Colonic mucosa (tissue), 4 donors: ENCODE measurements at regions not wholly inside any gene's neighbourhood (a gene's known extent, or its start where the extent isn't known, plus 50 kb on each side); places are given as distances from the start of the nearest gene placed in this dataset.

Source experiments
- DNase-seq: peaks from one replicate; pipeline ENCODE4 v3.0.0-alpha.2; 2020
- H3K27ac ChIP-seq: fragments of 200-600 bp; one replicate; pipeline ENCODE4 v1.8.0; 2021
- H3K27me3 ChIP-seq: fragments of 200-600 bp; one replicate; pipeline ENCODE4 v1.8.0; 2021
- H3K36me3 ChIP-seq: fragments of 200-600 bp; one replicate; pipeline ENCODE4 v1.8.0; 2021
- H3K4me1 ChIP-seq: fragments of 200-600 bp; one replicate; pipeline ENCODE4 v1.8.0; 2021; ENCODE audit warnings: mild to moderate bottlenecking
- H3K4me3 ChIP-seq: fragments of 200-600 bp; one replicate; pipeline ENCODE4 v1.8.0; 2021
- H3K9ac ChIP-seq, 2 donors: one replicate each; pipeline ENCODE4 v1.7.0; 2013; ENCODE audit warnings: control low read depth in 2 of 2, low read depth in 2 of 2, low read length in 2 of 2
- H3K9me3 ChIP-seq: fragments of 200-600 bp; one replicate; pipeline ENCODE4 v1.8.0; 2021
- intact Hi-C: fragments of 100-400 bp; cut with DNase I; formaldehyde crosslinking; loops from one replicate; pipeline ENCODE4 v1.14.1; 2022
- TF ChIP-seq, protein P1 (sequence below): fragments of 200-600 bp; IDR thresholded peaks from one replicate; pipeline ENCODE4 v1.8.0; 2022; ENCODE audit warnings: antibody characterized with exemption, mild to moderate bottlenecking
- donor health status: healthy.
- donor health status: DM: no; HTN: no; CAD: no.
- donor health status: DM: no; HTN: no; CAD: no.

- Histone ChIP-seq H3K4me3 (no peak overlapping the region), H3K36me3 (no peaks in the 10 kb centered on the region), H3K9me3 (no peaks in the 10 kb centered on the region), H3K27ac (no peak overlapping the region), H3K9ac (no peak overlapping the region), H3K27me3 (no peaks in the 10 kb centered on the region), H3K4me1 (peaks cover 7% of the 10 kb centered on the region)
- DNase-seq, result no peak
- TF ChIP-seq, protein P1, sequence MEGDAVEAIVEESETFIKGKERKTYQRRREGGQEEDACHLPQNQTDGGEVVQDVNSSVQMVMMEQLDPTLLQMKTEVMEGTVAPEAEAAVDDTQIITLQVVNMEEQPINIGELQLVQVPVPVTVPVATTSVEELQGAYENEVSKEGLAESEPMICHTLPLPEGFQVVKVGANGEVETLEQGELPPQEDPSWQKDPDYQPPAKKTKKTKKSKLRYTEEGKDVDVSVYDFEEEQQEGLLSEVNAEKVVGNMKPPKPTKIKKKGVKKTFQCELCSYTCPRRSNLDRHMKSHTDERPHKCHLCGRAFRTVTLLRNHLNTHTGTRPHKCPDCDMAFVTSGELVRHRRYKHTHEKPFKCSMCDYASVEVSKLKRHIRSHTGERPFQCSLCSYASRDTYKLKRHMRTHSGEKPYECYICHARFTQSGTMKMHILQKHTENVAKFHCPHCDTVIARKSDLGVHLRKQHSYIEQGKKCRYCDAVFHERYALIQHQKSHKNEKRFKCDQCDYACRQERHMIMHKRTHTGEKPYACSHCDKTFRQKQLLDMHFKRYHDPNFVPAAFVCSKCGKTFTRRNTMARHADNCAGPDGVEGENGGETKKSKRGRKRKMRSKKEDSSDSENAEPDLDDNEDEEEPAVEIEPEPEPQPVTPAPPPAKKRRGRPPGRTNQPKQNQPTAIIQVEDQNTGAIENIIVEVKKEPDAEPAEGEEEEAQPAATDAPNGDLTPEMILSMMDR, result no peak
- intact Hi-C loops, result no loop called here
These were observed 85.6 kb upstream of the MEF2A start for GRCh38 chr15:99480016-99480810.

DNA sequence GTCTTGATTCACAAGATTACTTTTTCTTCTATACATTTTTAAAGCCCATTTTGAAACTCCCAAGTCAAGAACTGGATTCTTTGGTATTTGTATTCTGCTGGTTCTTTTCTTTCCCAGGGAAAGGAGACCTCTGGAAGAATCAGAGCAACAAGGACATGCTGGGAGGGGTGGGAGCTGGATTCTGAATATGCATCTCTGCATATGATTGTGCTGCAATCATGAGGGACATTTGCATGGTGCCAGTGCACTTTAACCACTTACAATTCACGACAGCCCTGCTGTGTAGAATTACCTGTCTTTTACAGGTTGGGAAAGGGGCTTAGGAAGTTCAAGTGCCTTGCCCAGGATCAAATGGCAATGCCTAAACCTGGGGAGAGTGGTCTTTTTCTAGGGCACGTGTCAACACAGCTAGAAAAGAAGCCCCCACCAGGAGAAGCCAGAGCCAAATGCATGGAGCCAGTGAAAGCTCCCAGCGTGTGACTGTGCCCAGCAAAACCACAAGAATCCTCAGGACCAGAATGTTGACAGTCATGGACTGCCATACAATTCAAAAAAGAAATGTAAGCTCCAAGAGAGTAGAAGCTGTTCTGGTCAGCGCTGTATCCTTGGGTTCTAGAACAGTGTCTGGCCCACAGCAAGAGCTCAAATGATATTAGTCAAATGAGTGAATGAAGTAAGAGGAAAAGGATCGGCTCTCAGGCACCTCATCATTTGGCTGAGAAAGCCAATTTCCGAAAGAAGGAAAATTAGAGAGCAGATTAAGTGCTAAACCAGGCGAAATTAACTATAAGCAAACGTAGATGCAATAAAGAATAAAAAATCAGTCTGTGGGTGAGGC is 84.5 kb upstream of the MEF2A start:
- intact Hi-C loops, result no loop called here
- Histone ChIP-seq H3K36me3 (no peaks in the 10 kb centered on the region), H3K27me3 (no peaks in the 10 kb centered on the region), H3K4me1 (peaks cover 7% of the 10 kb centered on the region), H3K9ac (no peak overlapping the region), H3K27ac (no peak overlapping the region), H3K4me3 (no peak overlapping the region), H3K9me3 (no peaks in the 10 kb centered on the region)
- TF ChIP-seq, protein P1, result no peak
- DNase-seq, result no peak

GRCh38 chr15:99481951-99482230 is 83.9 kb upstream of the MEF2A start:
- Histone ChIP-seq H3K9me3 (no peaks in the 10 kb centered on the region), H3K9ac (no peak overlapping the region), H3K27me3 (no peaks in the 10 kb centered on the region), H3K4me1 (peaks cover 3% of the 10 kb centered on the region), H3K27ac (no peak overlapping the region), H3K4me3 (no peak overlapping the region), H3K36me3 (no peaks in the 10 kb centered on the region)
- intact Hi-C loops, result no loop called here
- TF ChIP-seq, protein P1, result no peak
- no peak for DNase-seq

DNA sequence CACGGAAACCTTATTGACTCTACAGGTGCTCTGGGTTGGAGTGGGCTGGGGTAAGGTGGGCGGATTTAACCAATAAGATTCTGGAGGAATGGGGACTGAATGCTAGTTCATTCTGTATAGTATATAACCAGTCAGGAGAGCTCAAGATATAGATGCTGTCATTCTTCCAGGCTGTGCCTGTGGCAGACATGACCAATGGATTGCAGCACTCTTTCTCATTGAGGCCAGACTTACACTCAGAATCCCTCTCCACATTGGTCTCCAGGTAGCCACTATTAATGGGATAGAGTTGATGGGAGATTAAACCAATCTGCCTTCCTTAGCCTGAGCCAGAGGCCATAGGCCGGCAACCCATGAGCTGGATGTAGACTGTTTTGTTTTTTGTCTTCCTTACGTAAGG is 82.8 kb upstream of the MEF2A start:
- no peak overlapping the region for H3K9ac ChIP-seq
- intact Hi-C loops, result no loop called here
- DNase-seq, result no peak

DNA sequence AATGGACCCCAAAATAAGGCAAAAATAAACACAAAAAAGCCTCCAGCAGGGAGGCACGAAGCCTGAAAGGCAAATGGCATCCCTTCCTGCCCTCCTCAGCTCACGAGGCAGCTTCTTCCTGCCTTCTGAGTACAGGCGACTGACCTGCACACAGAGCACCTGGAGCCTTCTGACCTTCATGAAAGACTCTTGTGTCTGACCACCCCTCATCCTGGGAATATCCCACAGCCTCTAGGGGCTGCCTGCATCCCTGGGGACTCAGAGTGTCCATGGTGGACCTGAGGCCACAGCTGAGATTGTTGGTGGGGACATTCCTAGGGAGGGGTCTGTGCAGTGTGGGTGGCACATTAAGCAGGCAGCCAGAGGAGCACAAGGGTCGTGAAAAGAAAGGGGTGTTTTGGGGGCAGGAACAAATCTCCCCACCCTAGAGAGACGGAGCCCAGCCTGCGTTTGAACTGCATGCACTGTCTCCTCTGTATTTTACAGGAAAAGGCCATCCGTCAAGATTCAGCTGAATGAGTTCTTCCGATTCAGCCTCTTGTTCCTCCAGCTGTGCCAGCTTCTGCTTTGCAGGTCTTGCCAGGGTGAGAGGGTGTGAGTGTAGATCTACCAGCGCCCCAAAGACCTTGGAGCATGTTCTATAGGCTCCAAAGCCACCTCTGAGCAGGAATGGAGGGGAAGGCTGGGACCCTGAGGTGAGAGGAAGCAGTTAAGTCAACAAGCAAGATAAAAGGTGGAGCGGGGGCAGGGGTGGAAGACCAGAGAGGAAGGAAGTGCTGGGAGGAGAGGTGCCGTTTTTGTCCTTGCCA is 80.4 kb upstream of the MEF2A start:
- H3K4me1 ChIP-seq, result no peaks in the 10 kb centered on the region
- no peak for DNase-seq
- intact Hi-C loops, result no loop called here
- no peak overlapping the region for H3K9ac ChIP-seq
- H3K36me3 ChIP-seq, result no peaks in the 10 kb centered on the region
- H3K4me3 ChIP-seq, result no peak overlapping the region
- H3K9me3 ChIP-seq, result no peaks in the 10 kb centered on the region
- no peaks in the 10 kb centered on the region for H3K27me3 ChIP-seq
- TF ChIP-seq, protein P1, result no peak
- H3K27ac ChIP-seq, result peak overlapping the region; percentile 28

More for the DNA sequence above, 82.8 kb upstream of the MEF2A start:
- Histone ChIP-seq H3K4me3 (no peak overlapping the region), H3K27ac (no peak overlapping the region), H3K4me1 (no peaks in the 10 kb centered on the region), H3K9me3 (no peaks in the 10 kb centered on the region), H3K27me3 (no peaks in the 10 kb centered on the region), H3K36me3 (no peaks in the 10 kb centered on the region)
- TF ChIP-seq, protein P1, result no peak
